Hippocampal formation (tissue), 2 donors: ENCODE measurements at regions not wholly inside any gene's neighbourhood (a gene's known extent, or its start where the extent isn't known, plus 50 kb on each side); places are given as distances from the start of the nearest gene placed in this dataset.
A peak's percentile ranks its signal among the peaks of the same experiment; 100 is the strongest.

Experiments used
- DNase-seq, 2 donors: peaks; one replicate each; lab custom pipeline; 2025; lab: John Stamatoyannopoulos, UW

- DNase-seq, result no peak
These were observed 377.1 kb downstream of the TNS1 start for GRCh38 chr2:217625557-217626169.

GRCh38 chr2:217623281-217623912 is 379.4 kb downstream of the TNS1 start:
- DNase-seq, result no peak

GRCh38 chr2:217622205-217623060 is 380.4 kb downstream of the TNS1 start:
- peak; percentile 19 to 29 for DNase-seq

- no peak for DNase-seq
These were observed 381.4 kb downstream of the TNS1 start for GRCh38 chr2:217621391-217621801.

GRCh38 chr2:217618744-217619143 is 384.1 kb downstream of the TNS1 start:
- DNase-seq, result no peak

GRCh38 chr2:217617616-217618022 is 385.2 kb downstream of the TNS1 start:
- no peak for DNase-seq

GRCh38 chr2:217616936-217617335 is 385.9 kb downstream of the TNS1 start:
- no peak for DNase-seq

GRCh38 chr2:217615171-217615570 is 387.6 kb downstream of the TNS1 start:
- DNase-seq, result no peak

- DNase-seq, result no peak
These were observed 388.3 kb downstream of the TNS1 start for GRCh38 chr2:217614498-217614897.

GRCh38 chr2:217614096-217614495 is 388.7 kb downstream of the TNS1 start:
- DNase-seq, result no peak

- DNase-seq, result no peak
These were observed 389.9 kb downstream of the TNS1 start for GRCh38 chr2:217612920-217613319.

- no peak for DNase-seq
These were observed 390.6 kb downstream of the TNS1 start for GRCh38 chr2:217612211-217612610.

- DNase-seq, result no peak
These were observed 391.1 kb downstream of the TNS1 start for GRCh38 chr2:217611626-217612127.

GRCh38 chr2:217611056-217611455 is 391.7 kb downstream of the TNS1 start:
- no peak for DNase-seq

GRCh38 chr2:217610401-217610814 is 392.4 kb downstream of the TNS1 start:
- DNase-seq, result no peak

- DNase-seq, result no peak
These were observed 392.8 kb downstream of the TNS1 start for GRCh38 chr2:217609952-217610351.

- DNase-seq, result no peak
These were observed 396.5 kb downstream of the TNS1 start for GRCh38 chr2:217606296-217606695.

- DNase-seq, result no peak
These were observed 398.1 kb downstream of the TNS1 start for GRCh38 chr2:217604527-217605194.

- DNase-seq, result no peak
These were observed 401.2 kb downstream of the TNS1 start for GRCh38 chr2:217601601-217602000.

- DNase-seq, result peak in 1 of 2 donors; percentile 14
These were observed 402.9 kb downstream of the TNS1 start for GRCh38 chr2:217599906-217600305.

- DNase-seq, result no peak
These were observed 405.1 kb downstream of the TNS1 start for GRCh38 chr2:217597681-217598080.

- DNase-seq, result no peak
These were observed 405.6 kb downstream of the TNS1 start for GRCh38 chr2:217597145-217597544.
